HEK293T (cell line): ENCODE measurements at regions not wholly inside any gene's neighbourhood (a gene's known extent, or its start where the extent isn't known, plus 50 kb on each side); places are given as distances from the start of the nearest gene placed in this dataset.

Experiments
- CTCF ChIA-PET: fragments of 350-600 bp; formaldehyde crosslinking; extraction: SDS; loops from one replicate; lab custom pipeline; 2021; ENCODE audit warnings: antibody characterized with exemption, inconsistent platforms; lab: Yijun Ruan, JAX
- POLR2A ChIA-PET: fragments of 350-600 bp; formaldehyde crosslinking; extraction: SDS; loops from one replicate; lab custom pipeline; 2020; ENCODE audit warnings: antibody characterized with exemption, inconsistent platforms; lab: Yijun Ruan, JAX
- DNase-seq: peaks from one replicate; pipeline ENCODE4 v3.0.0; 2012; ENCODE audit warnings: mixed read lengths; ENCODE audit errors: extremely low spot score
- ARNT ChIP-seq: fragments of 450-650 bp; IDR thresholded peaks from 2 replicates; pipeline ENCODE4 v1.6.1; 2017; ENCODE audit warnings: mild to moderate bottlenecking
- BHLHE40 ChIP-seq: fragments of 450-650 bp; IDR thresholded peaks from 2 replicates; pipeline ENCODE4 v1.6.1; 2016; ENCODE audit warnings: mild to moderate bottlenecking, moderate library complexity, borderline replicate concordance
- CTBP1 ChIP-seq: fragments of 450-650 bp; IDR thresholded peaks from 2 replicates; pipeline ENCODE4 v1.6.1; 2016; ENCODE audit warnings: borderline replicate concordance
- ELF4 ChIP-seq: fragments of 450-650 bp; IDR thresholded peaks from 2 replicates; pipeline ENCODE4 v1.6.1; 2017; ENCODE audit warnings: antibody characterized with exemption
- FOXA1 ChIP-seq: fragments of 450-650 bp; IDR thresholded peaks from 2 replicates; pipeline ENCODE4 v1.6.1; 2016; ENCODE audit warnings: mild to moderate bottlenecking
- FOXK2 ChIP-seq: fragments of 450-650 bp; IDR thresholded peaks from 2 replicates; pipeline ENCODE4 v1.6.1; 2016; ENCODE audit warnings: mild to moderate bottlenecking
- FOXM1 ChIP-seq: fragments of 450-650 bp; IDR thresholded peaks from 2 replicates; pipeline ENCODE4 v1.6.1; 2017; ENCODE audit warnings: mild to moderate bottlenecking, borderline replicate concordance
- HDGF ChIP-seq: fragments of 450-650 bp; IDR thresholded peaks from 2 replicates; pipeline ENCODE4 v1.6.1; 2017; ENCODE audit warnings: antibody characterized with exemption, borderline replicate concordance
- L3MBTL2 ChIP-seq: fragments of 450-650 bp; conservative IDR thresholded peaks from 2 replicates; pipeline ENCODE4 v1.6.1; 2016; ENCODE audit warnings: mild to moderate bottlenecking
- LEF1 ChIP-seq: fragments of 450-650 bp; IDR thresholded peaks from 2 replicates; pipeline ENCODE4 v1.6.1; 2017; ENCODE audit warnings: mild to moderate bottlenecking, borderline replicate concordance
- NFRKB ChIP-seq: fragments of 450-650 bp; IDR thresholded peaks from 2 replicates; pipeline ENCODE4 v1.6.1; 2016; ENCODE audit warnings: mild to moderate bottlenecking, moderate library complexity
- SP1 ChIP-seq: fragments of 450-650 bp; IDR thresholded peaks from 2 replicates; pipeline ENCODE4 v1.6.1; 2017
- SUZ12 ChIP-seq: fragments of 450-650 bp; IDR thresholded peaks from 2 replicates; pipeline ENCODE4 v1.6.1; 2016; ENCODE audit warnings: mild to moderate bottlenecking
- TARDBP ChIP-seq: fragments of 450-650 bp; IDR thresholded peaks from 2 replicates; pipeline ENCODE4 v1.6.1; 2016
- ZNF384 ChIP-seq: fragments of 450-650 bp; IDR thresholded peaks from 2 replicates; pipeline ENCODE4 v1.6.1; 2016
- TF ChIP-seq, protein P1 (sequence below): fragments of 450-650 bp; IDR thresholded peaks from 2 replicates; pipeline ENCODE4 v1.6.1; 2016

DNA sequence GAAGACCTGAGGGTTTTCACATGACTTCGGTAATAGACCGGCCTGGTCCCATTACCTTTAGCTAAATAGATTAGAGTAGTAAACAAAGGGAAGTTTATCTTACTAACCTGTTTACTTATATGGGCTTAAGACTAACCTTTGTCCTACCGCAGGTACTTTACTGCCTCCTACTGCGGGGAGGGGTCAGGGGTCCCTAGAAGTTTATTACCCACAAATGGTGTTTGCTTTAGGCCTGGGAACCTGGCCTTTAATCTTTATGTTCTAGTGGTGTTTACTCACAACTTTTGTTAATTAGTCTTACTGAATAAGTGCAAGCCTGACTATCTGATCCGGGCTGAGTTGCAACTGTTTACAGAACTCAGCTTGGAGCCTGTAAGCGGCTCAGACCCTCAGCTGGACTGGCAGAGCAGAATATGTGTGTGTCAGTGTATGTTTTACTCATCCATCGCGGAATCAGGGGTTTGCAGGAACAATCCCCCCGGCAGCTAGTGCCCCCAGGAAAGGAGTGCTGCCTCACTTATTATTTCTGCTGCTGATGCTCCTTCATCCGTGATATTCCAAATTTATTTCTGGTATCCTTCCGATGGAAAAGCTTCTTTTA, 578.9 kb upstream of the SEMA3D start:
- ChIA-PET CTCF (interaction anchor here (0.7 kb wide), 1 partner anchor 16 kb away, joined by 5 read pairs; no protein-coding TSS in a partner anchor), POLR2A (no interaction called here)
- TF ChIP-seq HDGF (no peak), SUZ12 (no peak), BHLHE40 (no peak), FOXK2 (no peak), SP1 (no peak), ZNF384 (no peak), ELF4 (no peak), L3MBTL2 (no peak), ARNT (no peak), LEF1 (no peak), TARDBP (no peak), CTBP1 (no peak)
- no peak for DNase-seq

GRCh38 chr7:85764034-85764433, 577.2 kb upstream of the SEMA3D start:
- CTCF ChIA-PET = no interaction called here
- POLR2A ChIA-PET = no interaction called here

GRCh38 chr7:85757348-85757747, 570.5 kb upstream of the SEMA3D start:
- DNase-seq = no peak
- CTCF ChIA-PET = no interaction called here
- POLR2A ChIA-PET = no interaction called here
- TF ChIP-seq FOXA1 (no peak), HDGF (no peak), L3MBTL2 (no peak), FOXM1 (no peak), ELF4 (no peak), FOXK2 (no peak), ZNF384 (no peak), CTBP1 (no peak), NFRKB (no peak), BHLHE40 (no peak), LEF1 (no peak), TARDBP (no peak), SUZ12 (no peak), ARNT (no peak), SP1 (no peak)
- TF ChIP-seq, protein P1, sequence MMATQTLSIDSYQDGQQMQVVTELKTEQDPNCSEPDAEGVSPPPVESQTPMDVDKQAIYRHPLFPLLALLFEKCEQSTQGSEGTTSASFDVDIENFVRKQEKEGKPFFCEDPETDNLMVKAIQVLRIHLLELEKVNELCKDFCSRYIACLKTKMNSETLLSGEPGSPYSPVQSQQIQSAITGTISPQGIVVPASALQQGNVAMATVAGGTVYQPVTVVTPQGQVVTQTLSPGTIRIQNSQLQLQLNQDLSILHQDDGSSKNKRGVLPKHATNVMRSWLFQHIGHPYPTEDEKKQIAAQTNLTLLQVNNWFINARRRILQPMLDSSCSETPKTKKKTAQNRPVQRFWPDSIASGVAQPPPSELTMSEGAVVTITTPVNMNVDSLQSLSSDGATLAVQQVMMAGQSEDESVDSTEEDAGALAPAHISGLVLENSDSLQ = no peak

More at GRCh38 chr7:85764034-85764433, 577.2 kb upstream of the SEMA3D start:
- no peak for DNase-seq
- TF ChIP-seq TARDBP = no peak
- TF ChIP-seq ARNT = no peak
- no peak for TF ChIP-seq LEF1
- TF ChIP-seq NFRKB = no peak
- TF ChIP-seq SP1 = no peak
- no peak for TF ChIP-seq HDGF
- no peak for TF ChIP-seq CTBP1
- TF ChIP-seq, protein P1 = no peak
- TF ChIP-seq ZNF384 = no peak
- TF ChIP-seq BHLHE40 = no peak
- no peak for TF ChIP-seq L3MBTL2
- TF ChIP-seq FOXK2 = no peak
- no peak for TF ChIP-seq FOXA1
- no peak for TF ChIP-seq FOXM1
- TF ChIP-seq SUZ12 = no peak
- TF ChIP-seq ELF4 = no peak

- peak; percentile 56 for DNase-seq
- TF ChIP-seq ARNT = no peak
- TF ChIP-seq FOXA1 = no peak
- TF ChIP-seq FOXM1 = no peak
- TF ChIP-seq TARDBP = no peak
- no peak for TF ChIP-seq CTBP1
- no peak for TF ChIP-seq FOXK2
- TF ChIP-seq, protein P1 = no peak
- no peak for TF ChIP-seq LEF1
- no peak for TF ChIP-seq NFRKB
- TF ChIP-seq BHLHE40 = no peak
- ChIA-PET CTCF (no interaction called here), POLR2A (no interaction called here)
These were observed 563.6 kb upstream of the SEMA3D start for GRCh38 chr7:85750454-85750949.

- POLR2A ChIA-PET = no interaction called here
- CTCF ChIA-PET = interaction anchor here (0.5 kb wide), 1 partner anchor 16 kb away, joined by 5 read pairs; no protein-coding TSS in a partner anchor
- no peak for TF ChIP-seq ELF4
- no peak for TF ChIP-seq L3MBTL2
- no peak for TF ChIP-seq CTBP1
- TF ChIP-seq, protein P1 = no peak
- TF ChIP-seq SP1 = no peak
- TF ChIP-seq LEF1 = no peak
- TF ChIP-seq HDGF = no peak
- no peak for TF ChIP-seq TARDBP
- no peak for TF ChIP-seq NFRKB
- no peak for TF ChIP-seq ZNF384
- no peak for TF ChIP-seq BHLHE40
- no peak for TF ChIP-seq FOXA1
- TF ChIP-seq FOXK2 = no peak
- TF ChIP-seq SUZ12 = no peak
- TF ChIP-seq ARNT = no peak
- no peak for TF ChIP-seq FOXM1
- no peak for DNase-seq
These were observed 563.0 kb upstream of the SEMA3D start for GRCh38 chr7:85749696-85750453.
